Neutrophil (primary cell): ENCODE measurements at regions not wholly inside any gene's neighbourhood (a gene's known extent, or its start where the extent isn't known, plus 50 kb on each side); places are given as distances from the start of the nearest gene placed in this dataset.

ENCODE experiments used
- H3K27ac ChIP-seq: fragments of 200-600 bp; sonication (generic); 2 replicates; pipeline ENCODE4 v1.5.1; 2016; ENCODE audit warnings: mild to moderate bottlenecking, moderate library complexity
- H3K27me3 ChIP-seq: fragments of 200-600 bp; sonication (generic); 2 replicates; pipeline ENCODE4 v1.6.0; 2016; ENCODE audit warnings: mild to moderate bottlenecking
- H3K36me3 ChIP-seq: fragments of 200-600 bp; sonication (generic); 2 replicates; pipeline ENCODE4 v1.5.1; 2017
- H3K4me1 ChIP-seq, 2 experiments: fragments of 200-600 bp in 1 of 2; sonication (generic) in 1 of 2; 1 replicate in 1 of 2; 2 replicates in 1 of 2; pipeline versions ENCODE4 v1.5.1 to v1.6.1; 2013 to 2016; ENCODE audit warnings: low read depth in 1 of 2, low read length in 1 of 2, mild to moderate bottlenecking in 1 of 2, moderate library complexity in 1 of 2; ENCODE audit not compliant: control insufficient read depth in 1 of 2, insufficient read depth in 1 of 2
- H3K4me3 ChIP-seq, 2 experiments: fragments of 200-600 bp in 1 of 2; sonication (generic) in 1 of 2; 1 replicate in 1 of 2; 2 replicates in 1 of 2; pipeline ENCODE4 v1.5.1; 2013 to 2016; ENCODE audit warnings: low read depth in 1 of 2, low read length in 1 of 2, mild to moderate bottlenecking in 1 of 2, moderate library complexity in 1 of 2
- H3K9me3 ChIP-seq: fragments of 200-600 bp; sonication (generic); 2 replicates; pipeline ENCODE4 v1.5.1; 2016
- TF ChIP-seq, protein P1 (sequence below): fragments of 200-600 bp; sonication (generic); IDR thresholded peaks from 2 replicates; pipeline ENCODE4 v1.5.1; 2016; ENCODE audit warnings: antibody characterized with exemption

DNA sequence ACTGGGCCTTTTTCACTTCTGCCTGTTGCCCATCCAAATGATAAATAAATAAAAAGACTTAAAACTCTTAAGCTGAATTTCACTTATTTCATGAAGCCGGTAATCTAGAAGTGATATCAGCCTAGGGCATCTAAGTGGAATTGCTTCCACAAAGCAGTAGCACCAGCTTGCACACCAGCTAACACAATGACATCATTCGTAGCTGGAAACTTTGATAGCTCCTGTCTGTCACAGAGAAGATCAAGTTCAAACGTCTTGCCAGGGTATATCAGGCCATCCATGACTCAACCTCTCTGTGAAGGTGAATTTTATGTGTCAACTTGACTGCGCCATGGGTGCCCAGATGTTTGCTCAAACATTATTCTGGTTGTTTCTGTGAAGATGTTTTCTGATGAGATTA lies 161.7 kb upstream of the MYT1L start:
- Histone ChIP-seq H3K27ac (no peak overlapping the region), H3K4me3 (no peak overlapping the region), H3K4me1 (no peaks in the 10 kb centered on the region), H3K36me3 (no peaks in the 10 kb centered on the region), H3K27me3 (no peaks in the 10 kb centered on the region), H3K9me3 (no peaks in the 10 kb centered on the region)
- TF ChIP-seq, protein P1, sequence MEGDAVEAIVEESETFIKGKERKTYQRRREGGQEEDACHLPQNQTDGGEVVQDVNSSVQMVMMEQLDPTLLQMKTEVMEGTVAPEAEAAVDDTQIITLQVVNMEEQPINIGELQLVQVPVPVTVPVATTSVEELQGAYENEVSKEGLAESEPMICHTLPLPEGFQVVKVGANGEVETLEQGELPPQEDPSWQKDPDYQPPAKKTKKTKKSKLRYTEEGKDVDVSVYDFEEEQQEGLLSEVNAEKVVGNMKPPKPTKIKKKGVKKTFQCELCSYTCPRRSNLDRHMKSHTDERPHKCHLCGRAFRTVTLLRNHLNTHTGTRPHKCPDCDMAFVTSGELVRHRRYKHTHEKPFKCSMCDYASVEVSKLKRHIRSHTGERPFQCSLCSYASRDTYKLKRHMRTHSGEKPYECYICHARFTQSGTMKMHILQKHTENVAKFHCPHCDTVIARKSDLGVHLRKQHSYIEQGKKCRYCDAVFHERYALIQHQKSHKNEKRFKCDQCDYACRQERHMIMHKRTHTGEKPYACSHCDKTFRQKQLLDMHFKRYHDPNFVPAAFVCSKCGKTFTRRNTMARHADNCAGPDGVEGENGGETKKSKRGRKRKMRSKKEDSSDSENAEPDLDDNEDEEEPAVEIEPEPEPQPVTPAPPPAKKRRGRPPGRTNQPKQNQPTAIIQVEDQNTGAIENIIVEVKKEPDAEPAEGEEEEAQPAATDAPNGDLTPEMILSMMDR = no peak

DNA sequence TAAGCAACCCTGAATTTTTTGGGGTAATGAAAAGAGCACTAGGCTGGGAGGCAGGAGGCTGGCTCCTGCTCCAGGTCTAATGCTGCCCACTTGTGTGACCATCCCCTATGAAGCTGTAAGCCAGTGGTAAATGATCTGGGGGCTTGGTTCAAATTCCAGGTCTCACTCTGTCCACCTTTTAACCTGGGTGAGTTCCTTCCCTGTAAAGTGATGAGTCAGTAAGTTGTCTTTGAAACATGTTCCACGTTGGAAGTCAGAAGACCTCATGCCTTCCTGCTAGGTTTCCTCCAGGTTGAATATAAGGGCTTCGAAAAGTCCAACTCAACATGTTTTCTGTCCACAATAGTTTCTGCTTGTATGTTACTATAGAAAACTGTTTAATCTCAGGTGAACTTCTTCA lies 160.9 kb upstream of the MYT1L start:
- H3K27ac ChIP-seq = no peak overlapping the region
- no peaks in the 10 kb centered on the region for H3K4me1 ChIP-seq
- H3K27me3 ChIP-seq = no peaks in the 10 kb centered on the region
- no peaks in the 10 kb centered on the region for H3K36me3 ChIP-seq
- TF ChIP-seq, protein P1 = no peak
- H3K9me3 ChIP-seq = no peaks in the 10 kb centered on the region
- no peak overlapping the region for H3K4me3 ChIP-seq

DNA sequence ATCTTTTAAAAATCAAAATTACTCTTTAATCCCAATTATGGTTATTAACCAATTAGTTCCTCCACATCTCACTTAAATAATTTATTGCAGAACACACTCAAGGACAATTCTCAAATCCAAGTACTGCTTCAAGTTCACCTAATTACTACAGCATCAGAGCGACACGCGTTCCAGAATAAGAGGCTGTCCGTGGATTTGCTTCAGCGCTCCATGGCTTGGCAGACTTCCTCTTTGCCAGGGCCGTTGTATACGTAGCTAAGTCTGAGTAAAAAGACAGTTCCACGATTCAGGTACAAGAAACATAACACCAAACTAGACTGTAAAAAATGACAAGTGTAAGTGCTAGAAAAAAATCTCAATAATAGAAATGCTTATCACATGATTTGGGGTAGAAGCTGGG lies 153.2 kb upstream of the MYT1L start:
- Histone ChIP-seq H3K9me3 (no peaks in the 10 kb centered on the region), H3K4me3 (no peak overlapping the region), H3K27ac (no peak overlapping the region), H3K4me1 (no peaks in the 10 kb centered on the region), H3K27me3 (no peaks in the 10 kb centered on the region), H3K36me3 (no peaks in the 10 kb centered on the region)
- TF ChIP-seq, protein P1 = no peak

DNA sequence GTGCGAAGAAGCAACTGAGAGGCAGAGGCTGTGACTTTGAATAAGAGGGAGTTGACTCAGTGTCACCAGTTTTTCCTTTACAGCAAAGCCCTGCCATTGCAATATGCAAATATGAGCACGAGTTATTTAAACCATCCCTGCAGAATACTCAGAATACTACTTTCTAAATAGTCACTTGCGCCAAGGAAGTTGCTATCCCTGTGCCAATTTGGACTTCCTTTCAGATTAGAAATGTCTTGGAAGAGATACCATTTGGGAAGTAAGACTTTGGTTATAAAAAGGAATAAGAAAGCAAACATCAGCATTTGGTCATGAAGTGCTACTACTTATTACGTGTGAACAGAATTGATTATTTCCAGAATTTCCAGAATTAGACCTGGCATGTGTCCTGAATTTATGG lies 151.8 kb upstream of the MYT1L start:
- Histone ChIP-seq H3K9me3 (no peaks in the 10 kb centered on the region), H3K4me1 (no peaks in the 10 kb centered on the region), H3K27me3 (no peaks in the 10 kb centered on the region), H3K27ac (no peak overlapping the region), H3K36me3 (no peaks in the 10 kb centered on the region), H3K4me3 (no peak overlapping the region)
- TF ChIP-seq, protein P1 = no peak

DNA sequence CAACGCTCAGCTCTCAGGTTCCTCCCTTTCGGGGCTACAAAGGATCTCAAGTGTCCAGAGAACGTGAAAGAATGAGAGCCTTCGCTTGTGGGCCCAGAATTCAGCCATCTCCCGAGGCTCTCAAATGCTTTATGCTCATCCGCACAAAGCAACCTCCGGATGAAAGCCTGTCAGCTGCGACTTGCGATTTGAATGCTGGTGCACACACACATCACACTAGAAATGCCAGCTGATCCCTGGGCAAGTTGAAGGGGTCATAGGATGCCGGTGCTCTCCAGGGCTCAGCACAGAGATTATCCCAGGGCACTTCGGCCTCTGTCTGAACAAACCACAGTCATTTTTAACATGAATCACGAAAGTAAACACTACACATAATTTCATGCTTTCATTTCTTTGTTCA lies 141.8 kb upstream of the MYT1L start:
- Histone ChIP-seq H3K36me3 (no peaks in the 10 kb centered on the region), H3K9me3 (no peaks in the 10 kb centered on the region), H3K27me3 (no peaks in the 10 kb centered on the region), H3K4me3 (no peak overlapping the region), H3K27ac (no peak overlapping the region), H3K4me1 (no peaks in the 10 kb centered on the region)
- TF ChIP-seq, protein P1 = no peak

DNA sequence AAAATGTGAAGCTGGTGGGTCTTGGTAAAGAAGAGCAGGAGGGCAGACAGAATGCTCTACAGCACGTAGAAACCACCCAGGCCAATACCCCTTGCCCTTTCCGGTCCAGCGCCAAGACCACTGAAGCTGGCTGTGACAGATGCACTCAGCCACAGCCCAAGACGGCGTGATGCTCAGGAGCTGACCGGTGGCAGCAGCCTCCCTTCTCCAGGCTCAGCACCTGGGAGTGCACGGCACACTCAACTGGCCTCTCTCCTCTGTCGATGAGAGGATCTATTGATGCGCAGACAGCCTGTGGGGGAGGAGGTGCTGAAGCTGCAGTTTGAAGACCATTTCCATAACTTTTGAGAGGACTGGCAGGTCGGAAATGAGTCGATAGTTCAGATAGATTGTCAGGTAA lies 141.0 kb upstream of the MYT1L start:
- Histone ChIP-seq H3K9me3 (no peaks in the 10 kb centered on the region), H3K36me3 (no peaks in the 10 kb centered on the region), H3K27me3 (no peaks in the 10 kb centered on the region), H3K27ac (no peak overlapping the region), H3K4me3 (no peak overlapping the region), H3K4me1 (no peaks in the 10 kb centered on the region)
- TF ChIP-seq, protein P1 = no peak
